ENCODE measurements at regions not wholly inside any gene's neighbourhood (a gene's known extent, or its start where the extent isn't known, plus 50 kb on each side); places are given as distances from the start of the nearest gene placed in this dataset.

- DNase-seq (ENCODE audit: low spot score): no peak
- Mint-ChIP-seq H3K27ac (ENCODE audit: unreplicated experiment) (no peak overlapping the region), H3K4me1 (ENCODE audit: low read depth) (peaks cover 16% of the 10 kb centered on the region), H3K27me3 (ENCODE audit: low read depth) (no peaks in the 10 kb centered on the region), H3K4me3 (ENCODE audit: unreplicated experiment) (no peak overlapping the region), H3K36me3 (ENCODE audit: low read depth) (no peaks in the 10 kb centered on the region), H3K9me3 (ENCODE audit: low read depth) (no peaks in the 10 kb centered on the region)
- TF ChIP-seq, protein P1, sequence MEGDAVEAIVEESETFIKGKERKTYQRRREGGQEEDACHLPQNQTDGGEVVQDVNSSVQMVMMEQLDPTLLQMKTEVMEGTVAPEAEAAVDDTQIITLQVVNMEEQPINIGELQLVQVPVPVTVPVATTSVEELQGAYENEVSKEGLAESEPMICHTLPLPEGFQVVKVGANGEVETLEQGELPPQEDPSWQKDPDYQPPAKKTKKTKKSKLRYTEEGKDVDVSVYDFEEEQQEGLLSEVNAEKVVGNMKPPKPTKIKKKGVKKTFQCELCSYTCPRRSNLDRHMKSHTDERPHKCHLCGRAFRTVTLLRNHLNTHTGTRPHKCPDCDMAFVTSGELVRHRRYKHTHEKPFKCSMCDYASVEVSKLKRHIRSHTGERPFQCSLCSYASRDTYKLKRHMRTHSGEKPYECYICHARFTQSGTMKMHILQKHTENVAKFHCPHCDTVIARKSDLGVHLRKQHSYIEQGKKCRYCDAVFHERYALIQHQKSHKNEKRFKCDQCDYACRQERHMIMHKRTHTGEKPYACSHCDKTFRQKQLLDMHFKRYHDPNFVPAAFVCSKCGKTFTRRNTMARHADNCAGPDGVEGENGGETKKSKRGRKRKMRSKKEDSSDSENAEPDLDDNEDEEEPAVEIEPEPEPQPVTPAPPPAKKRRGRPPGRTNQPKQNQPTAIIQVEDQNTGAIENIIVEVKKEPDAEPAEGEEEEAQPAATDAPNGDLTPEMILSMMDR (IDR thresholded peaks at IDR 0.05): no peak
Observed at GRCh38 chr13:106029676-106030290, 505.7 kb downstream of the EFNB2 start.

- TF ChIP-seq, protein P1 (IDR thresholded peaks at IDR 0.05): no peak
- H3K4me3 Mint-ChIP-seq (ENCODE audit: unreplicated experiment): no peak overlapping the region
- DNase-seq (ENCODE audit: low spot score): no peak
- no peaks in the 10 kb centered on the region for H3K9me3 Mint-ChIP-seq (ENCODE audit: low read depth)
- no peak overlapping the region for H3K27ac Mint-ChIP-seq (ENCODE audit: unreplicated experiment)
- no peaks in the 10 kb centered on the region for H3K36me3 Mint-ChIP-seq (ENCODE audit: low read depth)
- H3K27me3 Mint-ChIP-seq (ENCODE audit: low read depth): no peaks in the 10 kb centered on the region
- peaks cover 13% of the 10 kb centered on the region for H3K4me1 Mint-ChIP-seq (ENCODE audit: low read depth)
Observed at GRCh38 chr13:106028911-106029310, 506.6 kb downstream of the EFNB2 start.

DNA sequence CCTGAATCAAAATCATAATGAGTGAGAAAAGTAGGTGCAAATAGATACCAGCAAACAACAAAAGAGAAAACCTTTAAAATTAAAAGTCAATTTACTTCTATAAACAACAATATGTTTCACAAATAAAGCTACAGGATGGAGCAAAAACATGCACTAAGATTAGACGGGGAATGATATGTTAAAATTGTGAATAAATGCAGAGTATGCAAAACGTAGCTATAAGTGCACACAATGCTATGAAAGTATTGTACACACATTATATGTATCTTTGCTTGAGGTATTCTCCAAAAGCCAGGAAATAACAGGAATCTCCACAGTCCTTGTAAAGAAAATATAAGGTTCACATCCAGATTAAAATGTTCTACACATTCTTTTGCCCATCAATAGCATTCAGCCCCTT, 523.9 kb downstream of the EFNB2 start:
- TF ChIP-seq, protein P1 (IDR thresholded peaks at IDR 0.05): no peak
- DNase-seq (ENCODE audit: low spot score): no peak
- Mint-ChIP-seq H3K9me3 (ENCODE audit: low read depth) (peaks cover 7% of the 10 kb centered on the region), H3K4me3 (ENCODE audit: unreplicated experiment) (no peak overlapping the region), H3K27me3 (ENCODE audit: low read depth) (no peaks in the 10 kb centered on the region), H3K36me3 (ENCODE audit: low read depth) (peaks cover 2% of the 10 kb centered on the region), H3K27ac (ENCODE audit: unreplicated experiment) (no peak overlapping the region), H3K4me1 (ENCODE audit: low read depth) (no peaks in the 10 kb centered on the region)

DNA sequence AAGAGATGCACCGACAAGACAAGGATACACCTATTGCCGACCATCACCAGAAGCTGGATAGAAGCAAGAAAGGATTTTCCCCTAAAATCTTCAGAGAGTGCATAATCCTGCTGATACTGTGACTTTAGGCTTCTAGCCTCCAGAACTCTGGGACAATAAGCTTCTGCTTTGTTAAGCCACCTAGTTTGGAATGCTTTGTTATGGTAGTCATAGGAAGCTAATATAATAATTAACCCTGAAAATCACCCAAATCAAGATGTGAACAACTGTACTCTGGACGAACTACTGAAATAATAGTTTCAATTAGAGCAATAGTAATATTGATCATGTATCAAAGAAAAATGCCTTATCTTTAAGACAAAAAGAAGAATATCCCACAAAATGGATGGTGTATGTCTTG, 524.6 kb downstream of the EFNB2 start:
- TF ChIP-seq, protein P1 (IDR thresholded peaks at IDR 0.05): no peak
- Mint-ChIP-seq H3K36me3 (ENCODE audit: low read depth) (peaks cover 2% of the 10 kb centered on the region), H3K27ac (ENCODE audit: unreplicated experiment) (no peak overlapping the region), H3K4me1 (ENCODE audit: low read depth) (no peaks in the 10 kb centered on the region), H3K27me3 (ENCODE audit: low read depth) (no peaks in the 10 kb centered on the region), H3K4me3 (ENCODE audit: unreplicated experiment) (no peak overlapping the region), H3K9me3 (ENCODE audit: low read depth) (peaks cover 5% of the 10 kb centered on the region)
- no peak for DNase-seq (ENCODE audit: low spot score)

DNA sequence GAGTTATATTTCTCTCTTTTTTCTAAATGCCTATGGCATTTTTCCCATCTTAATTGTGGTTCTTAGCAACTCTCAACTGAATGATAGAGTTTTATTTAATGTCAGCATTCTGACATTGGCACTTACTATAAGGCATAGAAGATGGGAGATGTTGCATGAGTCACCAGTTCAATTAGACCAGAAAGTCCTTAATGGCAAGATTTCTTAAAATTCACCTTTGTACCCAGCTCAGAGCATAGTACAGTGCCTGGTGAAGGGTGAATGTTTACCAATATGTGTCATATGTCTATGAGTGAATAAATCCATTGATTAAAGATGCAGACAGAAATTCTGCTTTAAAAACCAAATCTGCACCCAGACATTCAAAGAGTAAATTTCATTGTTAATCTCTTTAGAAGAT, 526.9 kb downstream of the EFNB2 start:
- no peak for DNase-seq (ENCODE audit: low spot score)
- no peak overlapping the region for H3K27ac Mint-ChIP-seq (ENCODE audit: unreplicated experiment)
- no peaks in the 10 kb centered on the region for H3K9me3 Mint-ChIP-seq (ENCODE audit: low read depth)
- TF ChIP-seq, protein P1 (IDR thresholded peaks at IDR 0.05): no peak
- no peaks in the 10 kb centered on the region for H3K4me1 Mint-ChIP-seq (ENCODE audit: low read depth)
- H3K4me3 Mint-ChIP-seq (ENCODE audit: unreplicated experiment): no peak overlapping the region
- H3K36me3 Mint-ChIP-seq (ENCODE audit: low read depth): no peaks in the 10 kb centered on the region
- H3K27me3 Mint-ChIP-seq (ENCODE audit: low read depth): no peaks in the 10 kb centered on the region

Data from chondrocyte (in vitro differentiated cells).